GM19452 (cell line): ENCODE measurements at regions not wholly inside any gene's neighbourhood (a gene's known extent, or its start where the extent isn't known, plus 50 kb on each side); places are given as distances from the start of the nearest gene placed in this dataset.

ENCODE experiments used
- ATAC-seq: cut with Tn5 transposase; IDR thresholded peaks from one replicate; pipeline ENCODE4 v1.9.1; 2021; ENCODE audit not compliant: unreplicated experiment

DNA sequence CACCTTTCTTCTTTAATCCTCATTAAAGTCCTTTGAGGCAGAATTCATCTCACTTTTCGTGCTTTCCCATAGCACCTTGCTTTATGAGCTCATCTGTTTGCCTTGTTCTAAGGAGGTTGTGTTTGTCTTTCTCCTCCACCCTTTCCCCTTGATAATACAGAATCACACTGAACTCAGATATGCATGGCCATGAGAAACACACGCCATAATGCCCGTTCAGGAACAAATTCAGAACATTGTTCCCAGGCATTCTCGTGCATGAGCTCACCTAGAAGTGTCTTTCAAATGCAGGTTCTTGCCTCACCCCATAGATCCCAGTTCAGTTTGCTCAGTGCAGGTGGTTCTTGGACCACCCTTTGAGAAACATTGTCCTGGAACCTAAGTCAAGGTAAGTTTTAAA, 71.1 kb downstream of the TMEM114 start:
- no peak for ATAC-seq

DNA sequence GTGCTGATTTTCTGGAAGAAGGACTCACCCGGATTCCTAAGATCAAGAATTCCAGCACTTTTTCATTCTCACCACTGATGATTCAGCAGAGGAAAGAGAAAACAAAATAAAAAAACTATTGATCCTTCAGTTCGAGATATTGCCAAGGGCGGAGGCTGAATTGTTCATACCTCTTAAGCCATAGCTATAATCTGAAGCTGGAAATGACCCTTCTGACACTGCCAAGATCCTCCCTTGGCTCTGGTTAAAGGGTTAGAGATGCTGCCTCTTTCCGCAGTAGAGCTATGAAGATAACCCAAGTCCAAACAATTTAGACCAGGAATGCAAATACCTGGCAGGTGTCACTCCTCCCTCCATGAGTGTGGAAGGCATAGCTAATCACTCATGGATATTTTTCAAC, 73.0 kb downstream of the TMEM114 start:
- ATAC-seq = no peak

DNA sequence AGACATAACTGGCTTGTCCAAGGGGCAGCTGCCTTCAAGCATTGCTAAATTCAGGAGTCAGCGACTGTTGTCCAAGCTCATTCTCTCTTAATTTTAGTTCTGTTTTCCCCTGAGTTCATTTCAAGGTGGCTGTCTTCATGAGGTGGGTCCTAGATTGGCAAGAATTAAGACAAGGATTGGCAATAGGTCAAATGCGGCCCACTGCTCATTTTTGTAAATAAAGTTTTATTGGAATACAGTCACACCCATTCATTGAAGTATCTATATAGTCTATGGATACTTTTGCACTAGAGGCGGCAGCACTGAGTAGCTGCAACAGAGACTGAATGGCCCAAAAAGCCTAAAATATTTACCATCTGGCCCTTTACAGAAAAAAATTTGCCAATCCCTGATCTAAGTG, 73.8 kb downstream of the TMEM114 start:
- ATAC-seq = no peak

DNA sequence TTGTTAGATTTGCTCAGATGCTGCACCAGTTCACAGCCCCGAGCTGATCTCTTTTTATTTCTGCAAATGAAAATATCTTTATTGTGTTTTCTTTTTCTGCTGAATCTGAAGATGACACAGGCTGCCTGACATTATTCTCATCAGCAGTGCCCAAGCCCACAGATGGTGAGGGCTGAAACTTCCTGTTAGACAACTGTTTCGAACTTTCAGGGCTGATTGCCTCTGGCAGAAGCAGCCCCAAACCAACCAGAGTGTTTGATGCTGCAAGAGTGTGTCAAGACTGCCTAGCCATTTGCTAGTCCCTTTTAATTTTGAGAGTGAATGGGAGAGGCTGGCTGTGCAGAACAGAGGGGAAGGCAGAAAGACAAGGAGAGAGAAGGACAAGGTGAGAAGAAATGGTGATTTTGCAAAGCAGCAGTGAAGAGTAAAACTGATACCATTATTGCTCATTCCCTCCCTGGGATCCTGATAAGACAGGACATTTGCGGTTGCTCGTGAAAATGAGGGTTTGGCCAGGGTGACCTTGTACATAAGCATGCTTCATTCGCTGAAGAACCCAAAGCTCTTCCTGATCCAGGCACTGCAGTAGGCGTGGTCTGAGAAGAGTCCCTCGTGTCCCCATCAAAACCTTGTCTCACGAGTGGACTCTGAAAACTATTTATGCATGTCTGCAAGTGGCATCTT, 77.2 kb downstream of the TMEM114 start:
- ATAC-seq = no peak

DNA sequence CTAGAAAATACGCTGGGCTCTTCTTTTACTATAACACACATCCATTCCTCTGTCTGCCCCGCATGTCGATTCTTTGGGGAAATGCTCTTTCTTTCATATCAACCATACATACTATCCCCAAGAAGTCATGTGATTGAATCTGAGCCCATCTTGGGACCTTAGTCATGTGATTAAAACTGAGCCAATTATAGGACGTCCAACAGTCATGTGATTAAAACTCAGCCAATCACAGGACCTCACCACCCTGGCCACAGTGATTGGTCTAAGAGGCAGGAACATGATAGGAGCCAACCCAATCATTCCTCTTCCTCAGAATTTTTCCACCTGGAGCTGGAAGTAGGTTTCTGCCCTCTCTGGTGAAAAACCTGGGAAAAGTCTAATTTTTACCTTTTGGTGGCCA, 78.8 kb downstream of the TMEM114 start:
- ATAC-seq = no peak

DNA sequence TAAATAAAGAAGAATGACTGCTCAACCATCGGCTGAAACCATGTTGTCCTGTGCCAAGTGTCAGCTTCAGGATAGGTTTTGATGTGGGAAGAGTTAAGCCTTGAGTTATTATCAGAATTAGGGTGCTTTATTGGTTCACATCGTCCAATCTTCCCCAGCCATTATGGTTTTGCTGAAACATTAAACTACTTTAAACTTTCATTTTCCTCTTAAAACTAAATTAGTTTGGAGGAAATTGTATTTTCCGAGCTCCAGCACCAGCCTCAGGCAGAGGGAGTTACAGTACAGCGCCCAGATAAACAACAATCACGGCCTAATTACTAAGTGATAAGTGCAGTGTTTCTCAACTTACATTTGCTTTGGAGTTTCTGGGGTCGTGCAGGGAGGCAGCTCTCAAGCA, 80.2 kb downstream of the TMEM114 start:
- ATAC-seq = no peak

DNA sequence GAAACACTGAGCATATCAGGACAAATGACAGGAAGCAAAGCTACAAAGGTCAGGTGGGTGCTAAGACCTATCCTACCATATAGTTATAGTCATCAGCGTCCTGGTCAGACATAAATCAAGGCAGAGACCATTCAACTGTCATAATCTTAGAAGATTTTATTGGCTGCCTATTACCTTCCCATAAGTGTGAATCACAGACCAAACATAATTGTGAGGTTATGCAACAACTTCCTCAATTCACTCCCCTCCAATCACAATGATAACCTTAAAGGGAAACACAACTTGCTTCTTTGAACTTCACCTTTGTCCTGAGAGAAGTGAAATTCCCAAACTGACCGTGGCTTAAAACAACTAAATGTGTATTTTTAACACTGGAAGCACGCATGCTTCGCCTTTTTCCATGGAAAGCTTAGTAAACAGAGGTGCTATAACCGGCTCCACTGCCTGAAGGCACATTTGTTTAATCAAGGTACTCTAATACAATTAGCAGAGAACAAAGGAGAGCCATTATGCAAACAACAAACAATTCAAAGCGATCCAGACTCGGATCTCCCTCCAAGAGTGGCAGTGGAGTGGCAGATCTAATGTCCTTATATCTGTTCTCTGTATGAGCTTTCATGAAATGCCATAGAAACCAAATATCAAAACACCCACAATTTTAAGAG, 84.9 kb downstream of the TMEM114 start:
- no peak for ATAC-seq

DNA sequence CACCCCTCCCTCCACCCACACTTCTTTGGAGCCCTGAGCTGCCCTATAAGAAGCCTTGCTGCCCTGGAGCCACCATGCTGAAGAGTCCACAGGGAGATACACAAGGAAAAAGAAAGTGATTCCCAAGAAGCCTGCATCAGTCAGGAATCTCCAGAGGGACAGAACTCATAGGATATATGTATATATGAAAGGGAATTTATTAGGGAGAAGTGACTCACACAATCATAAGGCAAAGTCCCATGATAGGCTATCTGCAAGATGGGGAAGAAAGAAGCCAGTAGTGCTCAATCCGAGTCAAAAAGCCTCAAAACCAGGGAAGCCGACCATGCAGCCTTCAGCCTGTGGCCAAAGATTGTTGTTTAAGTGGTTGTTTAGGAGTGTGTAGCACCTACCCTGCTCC, 87.9 kb downstream of the TMEM114 start:
- no peak for ATAC-seq

DNA sequence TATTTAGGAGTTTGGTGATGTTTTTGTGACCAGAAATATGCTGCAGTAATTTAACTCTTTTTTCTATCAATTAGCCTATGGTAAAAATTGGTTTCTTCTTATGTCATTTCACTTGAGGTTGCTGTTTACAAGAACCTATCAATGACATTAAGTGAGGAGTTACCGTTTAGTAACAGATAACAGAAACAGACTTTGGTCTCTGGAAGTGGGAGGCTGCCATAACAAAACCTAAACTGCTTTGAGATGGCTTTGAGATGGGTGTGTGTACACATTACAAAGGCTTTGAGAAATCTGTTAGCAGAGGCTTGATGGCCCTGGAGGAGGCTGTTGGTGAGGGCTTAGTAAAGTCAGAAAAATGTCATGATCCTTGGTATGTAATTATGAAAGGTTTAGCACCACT, 90.0 kb downstream of the TMEM114 start:
- ATAC-seq = no peak

DNA sequence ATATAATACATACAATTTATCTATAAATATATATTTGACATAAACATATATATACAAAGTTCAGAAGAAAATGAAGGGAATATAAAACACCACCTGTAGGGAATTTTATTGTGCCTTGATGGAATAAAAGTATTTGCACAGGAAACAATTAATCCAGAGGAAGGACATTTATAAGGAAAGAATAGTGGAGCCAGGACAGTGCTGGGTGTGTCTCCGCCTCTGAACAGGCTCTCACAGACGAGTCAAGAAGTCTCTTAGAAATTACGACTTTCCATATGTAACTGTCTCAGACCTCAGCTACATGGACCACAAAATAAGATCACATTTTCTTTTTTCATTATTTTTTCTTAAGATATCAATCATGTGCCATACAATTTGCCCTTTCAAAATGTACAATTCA, 93.9 kb downstream of the TMEM114 start:
- no peak for ATAC-seq

DNA sequence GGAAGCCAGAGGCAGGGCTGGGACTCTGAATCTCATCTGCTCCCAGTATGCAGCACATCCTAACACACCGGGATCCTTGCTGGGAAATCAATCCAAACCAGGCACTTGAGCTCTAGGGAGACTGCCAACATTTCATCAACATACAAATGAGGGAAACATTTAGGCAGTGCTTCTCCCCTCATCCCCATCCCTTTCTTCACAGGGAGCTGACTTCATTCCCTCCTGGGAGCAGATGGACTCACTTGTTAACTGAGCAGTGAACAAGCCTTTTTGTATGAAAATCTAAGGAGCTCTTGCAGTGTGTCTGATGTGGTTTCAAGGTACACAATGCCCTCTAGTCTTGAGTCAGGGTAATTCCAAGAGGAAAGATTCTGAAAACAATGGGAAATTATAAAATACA, 96.3 kb downstream of the TMEM114 start:
- ATAC-seq = no peak

DNA sequence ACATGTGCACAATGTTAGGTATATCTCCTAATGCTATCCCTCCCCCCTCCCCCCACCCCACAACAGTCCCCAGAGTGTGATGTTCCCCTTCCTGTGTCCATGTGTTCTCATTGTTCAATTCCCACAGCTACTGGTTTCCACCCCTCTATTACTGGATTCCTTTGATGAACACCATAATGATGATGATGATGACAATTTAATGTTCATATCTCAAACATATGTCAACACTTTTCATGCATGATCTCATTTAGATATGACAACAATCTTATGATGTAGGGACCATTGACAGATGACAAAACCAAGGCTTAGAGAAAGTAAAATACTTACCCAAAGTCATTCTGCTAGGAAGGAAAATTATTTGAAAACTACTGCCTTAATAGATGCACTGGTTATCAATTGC, 97.6 kb downstream of the TMEM114 start:
- ATAC-seq = no peak

DNA sequence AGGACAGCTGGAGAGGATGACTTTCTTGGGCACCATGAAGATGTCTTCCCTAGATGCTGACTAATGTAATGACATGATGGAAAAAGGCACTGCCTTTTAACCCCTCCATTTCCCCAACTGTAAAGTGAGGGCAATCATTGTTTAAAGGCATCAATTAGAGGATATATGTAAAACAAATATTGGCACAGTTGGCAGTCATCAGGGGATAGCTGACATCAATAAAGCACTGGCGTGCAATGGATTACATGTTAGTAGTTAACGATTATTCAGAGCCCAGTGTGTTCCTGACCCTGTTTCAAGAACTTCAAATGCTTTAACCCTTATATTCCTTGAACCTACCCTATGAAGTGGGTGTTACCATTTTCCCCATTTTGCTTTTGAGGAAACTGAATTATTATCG, 100.7 kb downstream of the TMEM114 start:
- ATAC-seq = no peak

DNA sequence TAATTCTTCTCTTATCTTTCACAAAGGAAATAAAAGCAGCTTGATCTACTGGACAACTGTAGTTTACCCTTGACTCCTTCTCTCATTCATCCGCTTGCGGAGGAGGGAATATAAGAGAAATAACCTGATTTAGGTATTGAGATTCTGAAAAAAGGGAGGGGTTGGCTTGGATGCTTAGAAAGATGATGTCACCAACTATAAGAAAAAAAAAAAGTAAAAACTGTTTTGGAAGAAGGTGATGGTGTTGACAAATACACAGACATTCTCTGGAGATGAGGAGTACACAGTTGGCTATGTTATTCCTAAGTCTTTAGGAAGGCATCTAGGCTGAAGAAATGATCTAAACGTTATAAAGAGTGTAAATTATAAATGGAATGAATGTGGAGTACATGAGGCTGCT, 103.3 kb downstream of the TMEM114 start:
- no peak for ATAC-seq

DNA sequence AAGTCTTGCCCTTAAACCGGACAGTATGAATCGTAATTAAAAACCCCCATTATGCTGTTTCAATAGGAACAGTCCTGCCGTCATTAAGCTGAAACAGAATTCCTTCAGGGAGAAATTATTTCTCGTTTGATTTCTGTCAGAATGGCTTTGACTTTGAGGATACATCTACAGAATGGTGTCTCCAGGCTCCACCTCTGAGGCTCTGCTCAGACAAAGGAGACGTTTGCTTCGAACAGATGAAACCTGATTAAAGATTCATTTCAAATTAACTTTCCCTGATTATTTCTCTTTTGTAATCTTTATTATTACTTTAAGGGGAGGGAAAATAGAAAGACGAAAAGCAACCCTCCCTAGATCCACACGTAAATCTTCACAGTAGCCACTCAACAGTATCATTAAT, 106.9 kb downstream of the TMEM114 start:
- ATAC-seq = no peak

DNA sequence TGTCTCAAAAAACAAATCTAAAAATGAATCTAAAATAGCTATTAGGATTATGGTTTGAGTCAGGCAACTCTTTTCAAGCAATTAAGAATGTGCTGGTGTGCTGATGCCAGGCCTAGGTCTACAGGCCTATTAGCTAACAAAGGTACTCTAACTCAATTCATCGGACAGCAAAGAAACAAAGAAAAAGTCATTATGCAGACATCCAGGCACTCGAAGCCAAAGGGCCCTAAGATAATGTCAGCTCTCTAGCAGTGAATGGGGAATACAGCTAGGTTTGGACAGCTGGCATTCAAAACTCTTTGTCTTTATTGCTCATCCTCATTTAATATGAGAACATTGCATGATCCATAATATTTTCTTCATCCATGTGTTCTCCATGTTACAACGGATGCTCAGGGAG, 108.5 kb downstream of the TMEM114 start:
- no peak for ATAC-seq

DNA sequence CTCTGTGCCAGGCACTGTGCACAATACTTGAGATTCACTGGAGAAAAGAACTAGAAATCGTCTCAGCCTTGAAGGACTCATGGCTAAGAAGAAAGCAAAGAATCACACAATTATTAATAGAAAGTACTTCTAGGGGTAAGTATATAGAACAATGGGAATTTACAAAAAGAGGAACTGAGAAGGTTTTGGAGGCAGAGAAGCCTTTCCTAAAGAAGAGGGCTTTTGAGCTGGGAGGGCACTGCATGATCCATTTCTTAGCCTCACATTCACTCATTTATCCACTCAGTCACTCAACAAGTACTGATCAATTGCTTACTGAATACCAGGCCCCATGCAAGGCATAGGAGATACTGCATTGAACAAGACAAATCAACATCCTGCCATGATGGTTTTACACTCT, 113.5 kb downstream of the TMEM114 start:
- ATAC-seq = no peak

DNA sequence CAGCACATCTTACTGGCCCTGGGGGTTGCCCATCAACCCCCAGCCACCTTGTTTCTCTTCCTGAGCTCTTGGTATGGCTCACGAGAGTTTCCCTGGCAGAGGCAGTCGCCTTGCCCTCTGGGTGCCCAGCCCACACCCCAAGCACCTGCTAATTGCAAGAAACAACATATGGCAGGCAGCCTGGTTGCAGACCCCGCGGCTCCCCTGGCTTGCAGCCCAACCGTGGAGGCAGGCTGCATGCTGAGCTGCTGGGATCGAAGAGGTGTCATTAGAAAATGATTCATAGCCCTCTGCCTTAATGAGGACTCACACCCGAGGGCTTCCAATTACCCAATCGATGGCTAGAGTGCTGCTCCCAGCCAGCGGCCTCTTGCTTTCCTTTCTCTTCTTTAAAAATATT, 115.7 kb downstream of the TMEM114 start:
- ATAC-seq = no peak

DNA sequence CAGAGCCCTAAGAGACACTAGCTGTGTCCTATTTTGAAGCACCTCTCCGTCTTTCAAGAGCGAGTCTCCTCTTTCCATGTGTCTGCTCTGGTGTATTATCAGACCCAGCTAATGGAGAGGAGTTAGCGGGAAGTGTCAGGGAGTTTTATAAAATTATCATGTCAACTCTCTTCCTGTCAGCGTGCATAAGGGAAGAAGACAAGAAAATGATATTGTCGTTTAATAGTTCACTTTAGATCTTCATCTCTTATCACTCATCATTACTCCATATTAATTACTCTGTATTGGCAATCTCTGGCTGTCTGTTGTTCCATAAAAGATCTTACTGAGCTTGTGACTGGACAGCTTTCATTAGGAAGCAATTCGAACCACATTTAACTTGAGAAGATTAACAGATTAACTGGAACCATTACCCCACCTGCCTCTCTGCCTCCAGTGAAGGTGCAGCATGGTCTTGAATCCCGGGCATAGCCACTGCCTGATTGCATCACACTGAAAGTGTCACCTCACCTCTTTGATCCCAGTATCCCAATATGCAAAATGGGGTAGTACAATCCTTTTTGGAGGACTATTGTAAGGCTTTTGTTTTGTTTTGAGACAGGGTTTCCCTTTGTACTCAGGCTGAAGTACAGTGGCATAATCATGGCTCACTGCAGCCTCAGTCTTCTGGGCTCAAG, 121.1 kb downstream of the TMEM114 start:
- ATAC-seq = no peak

DNA sequence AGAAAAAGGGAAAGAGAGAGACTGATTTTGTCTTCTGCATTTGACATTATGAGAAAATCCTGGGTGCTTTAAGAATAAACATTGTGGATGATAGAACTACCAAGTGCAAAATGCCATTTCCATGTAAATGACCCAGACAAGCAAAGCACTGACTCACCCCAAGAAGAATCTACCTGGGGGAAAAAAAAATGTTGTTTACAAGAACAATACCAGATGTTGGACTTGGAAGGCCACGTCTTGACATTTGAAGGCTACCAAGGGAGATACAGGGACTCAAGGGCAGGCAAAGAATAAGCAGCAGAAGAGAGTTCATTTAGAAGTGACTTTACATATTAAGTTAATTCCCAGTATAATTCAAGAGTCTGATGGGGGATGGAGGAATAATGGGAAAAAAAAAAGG, 125.3 kb downstream of the TMEM114 start:
- no peak for ATAC-seq

DNA sequence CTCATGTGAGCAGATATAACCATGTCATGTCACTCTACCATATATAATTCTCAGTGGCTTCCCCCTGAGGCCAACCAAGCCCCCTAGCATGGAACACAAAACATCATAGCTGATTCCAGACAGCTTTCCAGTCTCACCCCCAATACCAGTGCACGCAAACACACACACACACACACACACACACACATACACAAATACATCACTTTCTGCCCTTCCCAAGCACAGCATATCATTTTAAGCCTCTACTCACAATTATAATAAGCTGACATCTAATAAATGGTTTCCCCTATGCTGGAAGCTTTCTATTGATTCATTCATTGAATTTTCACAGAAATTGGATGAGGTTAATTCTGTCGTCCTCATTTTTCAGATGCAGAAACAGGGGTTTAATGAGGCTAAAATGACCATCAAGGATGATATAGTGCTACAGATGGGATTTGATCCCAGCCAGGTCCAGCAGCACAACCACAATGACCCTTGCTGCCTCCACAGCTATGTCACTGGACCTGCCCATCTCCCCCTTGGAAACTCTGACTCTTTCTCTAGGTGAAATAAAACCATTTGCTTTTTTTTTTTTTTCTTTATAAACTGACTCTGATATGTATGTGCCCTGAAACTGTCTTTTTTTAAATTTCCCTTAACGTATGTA, 131.1 kb downstream of the TMEM114 start:
- ATAC-seq = no peak

DNA sequence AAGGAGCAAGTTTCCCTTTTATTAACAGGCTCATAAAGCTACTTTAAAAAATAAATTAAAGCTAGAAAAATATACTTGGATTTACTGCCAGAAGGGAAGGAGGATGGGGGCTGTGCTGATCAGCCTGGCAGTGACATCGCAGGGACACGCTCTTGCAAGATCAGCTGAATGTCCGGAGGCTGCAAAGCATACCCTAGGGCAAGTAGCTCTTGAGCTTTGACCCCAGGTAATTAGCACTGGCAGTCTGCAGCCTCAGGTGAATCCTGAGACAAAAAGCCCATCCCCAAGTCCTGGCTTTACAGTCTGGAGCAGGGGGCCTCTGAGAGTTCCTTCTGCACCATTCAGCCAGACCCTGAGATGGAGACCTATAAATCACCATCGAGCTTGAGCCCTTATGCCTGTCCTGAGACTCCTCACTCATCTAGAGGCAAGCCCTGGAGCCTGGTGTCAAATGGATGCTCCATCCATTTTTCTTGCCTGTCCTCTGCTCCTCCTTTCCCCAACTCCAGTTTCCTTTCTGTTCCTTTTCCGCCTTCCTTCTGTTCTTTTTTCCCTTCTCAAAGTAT, 131.7 kb downstream of the TMEM114 start:
- ATAC-seq = no peak
